ENCODE measurements at regions not wholly inside any gene's neighbourhood (a gene's known extent, or its start where the extent isn't known, plus 50 kb on each side); places are given as distances from the start of the nearest gene placed in this dataset.
"Not testable (repeated sequence)": the region's sequence is repeated elsewhere in the genome, so short reads cannot be mapped to it uniquely, and the experiment has no call there.

- TF ChIP-seq CTCF (conservative IDR thresholded peaks at IDR 0.05; ENCODE audit: low read depth, low read length) = no peak
- no peak for DNase-seq (ENCODE audit: low read depth)
- H3K4me3 ChIP-seq (ENCODE audit: low read depth, low read length) = no peak overlapping the region
These were observed 229.2 kb downstream of the COPRS start for GRCh38 chr17:31629696-31630470.

GRCh38 chr17:31627960-31628359 is 231.1 kb downstream of the COPRS start:
- H3K4me3 ChIP-seq (ENCODE audit: low read depth, low read length) = no peak overlapping the region
- DNase-seq (ENCODE audit: low read depth) = no peak
- TF ChIP-seq CTCF (conservative IDR thresholded peaks at IDR 0.05; ENCODE audit: low read depth, low read length) = no peak

GRCh38 chr17:31623990-31624389 is 232.5 kb downstream of the RAB11FIP4 start:
- no peak overlapping the region for H3K4me3 ChIP-seq (ENCODE audit: low read depth, low read length)
- DNase-seq (ENCODE audit: low read depth) = no peak
- no peak for TF ChIP-seq CTCF (conservative IDR thresholded peaks at IDR 0.05; ENCODE audit: low read depth, low read length)

- no peak for DNase-seq (ENCODE audit: low read depth)
- no peak overlapping the region for H3K4me3 ChIP-seq (ENCODE audit: low read depth, low read length)
- TF ChIP-seq CTCF (conservative IDR thresholded peaks at IDR 0.05; ENCODE audit: low read depth, low read length) = no peak
These were observed 231.0 kb downstream of the RAB11FIP4 start for GRCh38 chr17:31622500-31622899.

GRCh38 chr17:31621566-31621965 is 230.1 kb downstream of the RAB11FIP4 start:
- DNase-seq (ENCODE audit: low read depth) = no peak
- no peak for TF ChIP-seq CTCF (conservative IDR thresholded peaks at IDR 0.05; ENCODE audit: low read depth, low read length)
- no peak overlapping the region for H3K4me3 ChIP-seq (ENCODE audit: low read depth, low read length)

GRCh38 chr17:31611053-31611452 is 219.6 kb downstream of the RAB11FIP4 start:
- DNase-seq (ENCODE audit: low read depth); H3K4me3 ChIP-seq (ENCODE audit: low read depth, low read length): not testable (repeated sequence)

- no peak overlapping the region for H3K4me3 ChIP-seq (ENCODE audit: low read depth, low read length)
- DNase-seq (ENCODE audit: low read depth) = no peak
- TF ChIP-seq CTCF (conservative IDR thresholded peaks at IDR 0.05; ENCODE audit: low read depth, low read length) = no peak
These were observed 218.8 kb downstream of the RAB11FIP4 start for GRCh38 chr17:31609996-31610910.

Data from epithelial cell of proximal tubule (primary cell).